NT2/D1 (cell line): ENCODE measurements at regions not wholly inside any gene's neighbourhood (a gene's known extent, or its start where the extent isn't known, plus 50 kb on each side); places are given as distances from the start of the nearest gene placed in this dataset.

ENCODE experiments used
- SUZ12 ChIP-seq: IDR thresholded peaks from 2 replicates; pipeline ENCODE4 v1.6.1; 2011; ENCODE audit not compliant: insufficient read length, insufficient read depth; ENCODE audit errors: extremely low read depth
- YY1 ChIP-seq: IDR thresholded peaks from 2 replicates; pipeline ENCODE4 v1.6.1; 2011; ENCODE audit not compliant: insufficient read length, insufficient read depth
- ZNF274 ChIP-seq: IDR thresholded peaks from 2 replicates; pipeline ENCODE4 v1.6.1; 2011; ENCODE audit warnings: mild to moderate bottlenecking, low read depth, low read length

DNA sequence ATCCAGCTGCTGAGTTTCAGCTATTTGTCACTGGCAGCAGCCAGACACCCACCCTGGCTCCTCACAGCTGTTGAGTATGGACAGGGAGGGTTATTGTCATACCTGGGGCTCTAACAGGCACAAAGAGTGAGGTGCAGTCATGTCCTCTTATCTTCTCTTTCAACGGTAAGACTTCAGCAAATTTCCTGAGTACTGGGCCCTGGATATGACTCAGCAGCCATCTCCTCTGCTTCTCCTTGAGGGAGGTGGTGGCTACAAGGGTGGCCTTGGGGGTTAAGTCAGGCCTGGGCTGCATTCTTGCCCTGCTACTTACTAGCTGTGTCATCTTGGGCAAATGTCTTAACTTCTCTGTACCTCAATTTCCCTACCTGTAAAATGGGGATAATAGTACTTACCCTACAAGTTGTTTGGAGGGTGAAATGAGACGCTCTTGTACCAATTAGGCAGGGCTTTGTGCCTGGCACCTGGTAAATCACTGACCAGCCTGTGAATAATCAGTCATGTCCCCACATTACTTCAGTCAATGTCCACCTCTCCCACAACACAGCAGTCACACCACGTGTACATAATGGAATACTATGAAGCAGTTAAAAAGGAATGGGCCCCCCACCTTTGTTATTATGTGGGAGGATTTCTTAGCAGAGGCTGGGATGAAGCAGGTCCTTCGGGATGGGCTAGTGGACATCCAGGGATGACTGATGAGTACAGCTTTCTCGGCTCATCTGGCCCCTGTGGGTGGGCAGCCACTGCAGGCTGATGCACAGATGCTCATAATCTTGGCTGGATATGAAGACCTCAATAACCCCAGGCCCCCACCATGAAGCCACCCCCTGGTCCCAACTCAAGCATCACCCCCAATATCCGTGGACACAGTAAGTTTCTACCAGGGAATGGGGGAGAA, 528.8 kb downstream of the SHQ1 start:
- TF ChIP-seq SUZ12 (no peak), YY1 (no peak), ZNF274 (no peak)
